MM.1S (cell line): ENCODE measurements at regions not wholly inside any gene's neighbourhood (a gene's known extent, or its start where the extent isn't known, plus 50 kb on each side); places are given as distances from the start of the nearest gene placed in this dataset.

Experiments used
- CTCF ChIP-seq: fragments of 300-600 bp; sonication (generic); IDR thresholded peaks from 2 replicates; pipeline ENCODE4 v1.5.1; 2016; ENCODE audit warnings: antibody characterized with exemption, low read length, mixed read lengths
- EZH2 ChIP-seq: fragments of 300-600 bp; sonication (generic); optimal IDR thresholded peaks from 2 replicates; pipeline ENCODE3; 2017; ENCODE audit warnings: low read depth, mild to moderate bottlenecking, antibody characterized with exemption, low read length, mixed read lengths
- EZH2phosphoT487 ChIP-seq: fragments of 300-600 bp; sonication (generic); IDR thresholded peaks from 2 replicates; pipeline ENCODE4 v1.6.1; 2018; ENCODE audit warnings: antibody characterized with exemption, low read length

GRCh38 chr4:75194180-75194579 is 261.3 kb downstream of the PARM1 start:
- TF ChIP-seq CTCF (no peak), EZH2 (no peak), EZH2phosphoT487 (no peak)
